Fibroblast of villous mesenchyme (primary cell): ENCODE measurements at regions not wholly inside any gene's neighbourhood (a gene's known extent, or its start where the extent isn't known, plus 50 kb on each side); places are given as distances from the start of the nearest gene placed in this dataset.

Source experiments
- DNase-seq: peaks from one replicate; pipeline ENCODE4 v3.0.0-alpha.2; 2010; ENCODE audit warnings: low read depth
- H3K4me3 ChIP-seq: 2 replicates; pipeline ENCODE4 v1.5.1; 2011; ENCODE audit warnings: low read depth, mild to moderate bottlenecking, low read length
- CTCF ChIP-seq: IDR thresholded peaks from 2 replicates; pipeline ENCODE4 v1.5.1; 2012; ENCODE audit warnings: low read depth, mild to moderate bottlenecking, low read length; ENCODE audit not compliant: insufficient read depth

- no peak overlapping the region for H3K4me3 ChIP-seq
- DNase-seq: no peak
- TF ChIP-seq CTCF: no peak
Measured at GRCh38 chrX:149312097-149312496, 193.0 kb downstream of the IDS start.

- H3K4me3 ChIP-seq: no peak overlapping the region
- no peak for TF ChIP-seq CTCF
- DNase-seq: no peak
Measured at GRCh38 chrX:149302705-149303104, 202.4 kb downstream of the IDS start.

- no peak for TF ChIP-seq CTCF
- no peak for DNase-seq
- H3K4me3 ChIP-seq: no peak overlapping the region
Measured at GRCh38 chrX:149298111-149298510, 207.0 kb downstream of the IDS start.

- DNase-seq: no peak
- no peak for TF ChIP-seq CTCF
- no peak overlapping the region for H3K4me3 ChIP-seq
Measured at GRCh38 chrX:149296092-149296491, 209.0 kb downstream of the IDS start.

- H3K4me3 ChIP-seq: no peak overlapping the region
- peak; percentile 60 for TF ChIP-seq CTCF
- DNase-seq: peak; percentile 36
Measured at GRCh38 chrX:149286940-149287349, 218.2 kb downstream of the IDS start.

GRCh38 chrX:149284616-149285015 lies 220.5 kb downstream of the IDS start:
- no peak for TF ChIP-seq CTCF
- H3K4me3 ChIP-seq: no peak overlapping the region
- no peak for DNase-seq

- no peak for TF ChIP-seq CTCF
- H3K4me3 ChIP-seq: no peak overlapping the region
- DNase-seq: no peak
Measured at GRCh38 chrX:149283853-149284252, 221.3 kb downstream of the IDS start.
